HG02884 (cell line): ENCODE measurements at regions not wholly inside any gene's neighbourhood (a gene's known extent, or its start where the extent isn't known, plus 50 kb on each side); places are given as distances from the start of the nearest gene placed in this dataset.
"Not testable (repeated sequence)": the region's sequence is repeated elsewhere in the genome, so short reads cannot be mapped to it uniquely, and the experiment has no call there.

ENCODE experiments used
- ATAC-seq: cut with Tn5 transposase; IDR thresholded peaks from one replicate; pipeline ENCODE4 v1.9.1; 2021; ENCODE audit warnings: mild to moderate bottlenecking, moderate library complexity; ENCODE audit not compliant: unreplicated experiment

DNA sequence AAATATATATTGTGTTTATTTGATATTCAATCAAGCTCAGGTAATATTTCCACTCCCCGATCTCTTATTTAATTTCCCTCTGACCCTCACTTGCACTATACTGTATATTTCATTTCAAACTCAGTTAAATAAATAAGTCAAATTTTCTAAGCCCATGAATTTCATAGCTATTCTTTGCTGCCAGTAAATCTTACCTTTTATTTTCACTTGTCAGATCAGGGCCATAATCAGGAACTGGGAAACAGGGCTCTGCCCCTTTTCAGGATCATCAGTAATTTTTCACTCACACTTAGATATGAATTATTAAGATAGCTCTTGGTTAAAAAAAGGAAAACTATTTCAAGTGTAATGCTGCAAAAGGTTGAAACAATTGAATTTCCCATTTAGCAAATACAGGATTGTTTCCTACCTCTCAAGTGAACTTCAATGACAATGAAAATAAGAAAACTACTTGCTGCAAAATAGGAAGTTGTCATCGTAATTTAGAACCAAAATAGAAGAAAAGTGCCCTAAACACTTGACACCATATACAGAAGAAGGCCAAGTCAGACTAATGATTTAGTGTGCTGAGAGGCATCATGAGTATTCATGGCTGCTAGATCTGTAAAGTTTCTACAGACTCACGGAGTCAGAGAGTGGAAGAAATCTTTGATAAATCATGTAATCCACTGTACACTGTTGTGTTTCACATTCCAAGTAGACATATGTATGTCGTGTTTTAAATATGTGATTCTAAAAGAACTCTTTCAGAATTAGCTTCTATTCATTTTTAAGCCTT, 316.8 kb upstream of the CNTN5 start:
- ATAC-seq, result no peak

DNA sequence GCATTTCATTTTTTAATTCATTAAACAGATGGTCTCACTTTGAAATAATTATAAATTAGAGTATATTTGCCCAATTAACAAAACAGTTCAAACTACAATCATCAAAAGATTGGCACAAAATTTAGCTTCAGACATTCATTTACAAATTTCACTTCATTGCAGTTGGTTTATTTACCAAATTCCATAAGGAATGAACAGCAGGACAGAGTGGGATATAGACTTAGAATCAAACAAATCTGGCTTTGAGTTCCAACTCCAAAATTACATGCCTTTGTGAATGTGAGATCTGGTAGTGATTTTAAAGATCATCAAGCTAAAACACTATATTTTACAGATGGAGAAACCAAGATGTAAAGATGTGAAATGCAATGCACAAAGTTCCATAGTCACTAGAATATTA, 310.7 kb upstream of the CNTN5 start:
- ATAC-seq, result no peak

DNA sequence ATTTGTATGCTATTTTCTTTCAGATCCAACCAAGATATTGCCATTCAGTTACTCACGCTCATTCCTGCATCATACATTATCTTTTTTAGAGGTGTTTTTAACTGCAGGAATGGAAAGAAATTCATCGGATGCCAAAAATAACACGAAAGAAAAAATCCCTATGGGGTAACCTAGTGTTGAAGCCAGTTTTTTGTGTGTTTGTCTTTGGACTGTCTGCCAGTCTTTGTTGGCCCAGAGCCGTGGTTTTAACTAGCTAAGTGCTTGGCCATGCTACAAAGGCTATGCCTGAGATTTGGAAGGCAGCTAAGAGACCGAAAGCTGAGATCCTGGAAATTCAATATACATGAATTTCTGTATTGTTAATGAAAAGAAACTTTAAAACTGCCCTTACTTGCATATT, 309.8 kb upstream of the CNTN5 start:
- ATAC-seq, result no peak

DNA sequence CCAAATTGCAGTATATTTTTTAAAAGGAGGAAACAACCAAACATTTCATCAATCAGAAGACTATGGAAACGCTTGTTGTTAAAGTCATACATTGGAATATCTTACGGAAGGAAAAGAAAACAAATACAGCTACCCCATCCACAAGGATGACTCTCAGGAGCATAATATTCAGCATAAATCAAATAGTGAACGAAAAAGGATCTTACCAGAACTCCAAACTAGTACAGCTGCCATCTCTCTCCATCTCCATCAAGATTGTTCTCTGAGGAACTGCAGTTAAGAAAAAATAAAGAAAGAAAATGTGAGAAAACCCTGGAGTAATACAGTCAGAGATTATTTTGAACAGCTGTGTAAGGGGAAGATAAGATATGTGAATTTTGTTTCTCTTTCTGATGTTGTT, 299.8 kb upstream of the CNTN5 start:
- no peak for ATAC-seq

DNA sequence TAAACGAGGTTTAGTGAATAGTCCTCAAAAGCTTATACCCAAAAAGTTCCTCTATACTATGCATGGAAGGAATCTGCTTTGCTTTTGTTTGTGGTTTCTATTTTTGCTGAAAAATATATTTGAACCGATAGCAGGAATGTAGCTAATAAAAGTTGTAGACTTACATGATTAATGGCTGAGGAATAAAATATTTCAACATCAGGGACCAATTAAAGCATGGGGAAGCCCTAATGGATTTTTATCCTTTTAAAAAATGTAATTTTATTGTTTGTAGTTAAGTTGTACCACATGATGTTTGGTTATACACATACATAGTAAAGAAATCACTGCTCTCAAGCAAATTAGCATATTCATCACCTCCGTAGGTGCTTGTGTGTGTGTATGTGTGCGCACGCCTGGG, 295.3 kb upstream of the CNTN5 start:
- no peak for ATAC-seq

DNA sequence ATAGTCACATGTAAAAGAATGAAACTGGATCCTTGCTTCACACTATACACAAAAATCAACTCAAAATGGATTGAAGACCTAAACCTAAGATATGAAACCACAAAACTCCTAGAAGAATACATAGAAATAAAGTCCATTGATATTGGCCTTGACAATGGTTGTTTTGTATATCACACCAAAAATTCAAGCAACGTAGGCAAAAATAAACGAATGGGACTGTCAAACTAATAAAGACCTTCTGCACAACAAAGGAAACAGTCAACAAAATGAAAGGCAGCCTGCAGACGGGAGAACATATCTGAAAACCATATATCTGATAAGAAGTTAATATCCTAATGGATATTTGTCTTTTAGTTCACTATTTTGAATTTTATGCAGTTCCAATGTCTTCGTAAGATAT, 292.3 kb upstream of the CNTN5 start:
- no peak for ATAC-seq

DNA sequence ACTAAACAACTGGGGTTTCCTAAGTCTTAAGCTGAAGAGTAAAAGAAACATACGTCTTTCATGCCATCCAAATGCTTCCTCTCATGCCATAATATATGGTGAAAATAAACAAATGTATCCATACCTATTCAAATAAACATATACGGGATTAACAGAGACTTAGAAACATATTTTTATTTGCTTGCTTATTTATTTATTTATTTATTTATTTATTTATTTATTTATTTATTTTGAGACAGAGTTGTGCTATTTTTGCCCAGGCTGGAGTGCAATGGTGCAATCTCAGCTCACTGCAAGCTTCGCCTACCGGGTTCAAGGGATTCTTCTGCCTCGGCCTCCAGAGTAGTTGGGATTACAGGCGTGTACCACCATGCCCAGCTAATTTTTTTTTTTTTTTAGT, 291.6 kb upstream of the CNTN5 start:
- ATAC-seq, result no peak

DNA sequence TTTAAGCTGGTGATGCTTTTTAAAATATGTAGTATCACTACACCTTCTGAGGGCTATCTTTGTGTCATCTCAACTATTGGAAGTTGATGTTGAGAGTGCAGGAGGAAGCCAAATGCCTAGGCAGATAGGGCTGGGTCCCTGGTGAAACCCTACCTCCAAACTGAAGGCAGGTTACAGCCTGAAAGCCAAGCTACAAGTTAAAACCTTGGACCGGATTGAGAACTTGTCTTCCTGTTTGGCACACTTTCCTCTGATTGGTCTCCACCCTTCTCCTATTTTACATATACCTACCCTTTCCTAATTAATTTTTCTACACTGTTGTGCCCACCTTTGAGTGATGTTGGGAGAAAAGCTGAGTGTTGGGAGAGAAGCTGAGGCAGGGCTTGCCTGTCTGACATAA, 287.8 kb upstream of the CNTN5 start:
- ATAC-seq, result no peak

DNA sequence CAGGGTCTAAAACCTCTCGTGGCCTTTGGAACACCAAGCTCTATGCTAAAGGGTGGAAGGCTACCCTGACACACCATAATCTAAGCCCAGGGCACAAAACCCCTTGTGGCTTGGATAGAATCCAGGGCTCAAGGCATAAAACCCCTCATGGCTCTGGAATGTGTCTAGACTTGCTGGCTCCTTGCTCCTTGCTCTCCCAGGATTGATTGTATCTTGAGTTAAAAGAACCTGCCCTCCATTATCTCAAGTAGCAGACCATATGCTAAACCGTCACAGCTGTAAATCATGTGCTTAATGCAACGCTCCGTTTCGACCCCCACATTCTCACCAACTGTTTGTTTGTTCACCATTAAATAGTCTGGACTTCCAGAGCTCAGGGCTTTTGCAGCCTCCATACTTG, 287.4 kb upstream of the CNTN5 start:
- not testable (repeated sequence) for ATAC-seq

DNA sequence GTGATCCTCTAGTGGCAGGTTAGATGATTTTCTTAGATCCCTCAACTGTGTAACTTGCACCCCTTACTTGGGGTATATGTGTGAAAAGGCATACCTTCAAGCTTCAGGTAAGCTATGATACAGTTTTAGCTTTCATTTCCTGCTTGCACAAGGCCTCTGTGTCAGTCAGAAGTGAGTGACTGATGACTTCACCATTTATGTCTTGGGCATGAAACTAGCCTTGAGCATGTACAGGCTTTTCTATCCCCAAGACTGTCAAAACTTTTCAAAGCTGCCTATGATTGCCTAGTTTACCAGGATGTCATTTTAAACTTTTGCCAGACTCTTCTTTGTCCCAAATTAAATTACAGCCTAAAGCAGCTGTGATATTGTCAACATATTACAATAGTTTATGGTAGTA, 286.1 kb upstream of the CNTN5 start:
- ATAC-seq, result no peak

DNA sequence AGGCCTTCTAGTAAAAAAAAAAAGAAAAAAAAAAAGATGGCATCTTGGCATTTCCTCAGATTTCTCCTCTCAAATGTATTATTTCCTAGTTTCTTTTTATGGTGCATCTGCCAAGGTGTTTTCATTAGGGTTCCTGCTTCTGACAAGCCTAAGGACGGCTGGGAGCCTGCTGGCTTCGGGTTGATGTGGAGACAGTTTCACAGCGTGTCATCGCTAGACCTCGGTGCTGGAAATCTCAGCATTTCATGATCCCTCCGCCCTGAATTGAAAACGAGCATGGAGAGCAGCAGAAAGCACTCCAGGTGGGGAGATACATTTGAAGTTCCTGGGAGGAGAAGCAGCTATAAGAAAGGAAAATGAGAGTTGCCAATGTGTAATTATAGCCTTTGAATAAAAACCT, 283.9 kb upstream of the CNTN5 start:
- ATAC-seq, result no peak

DNA sequence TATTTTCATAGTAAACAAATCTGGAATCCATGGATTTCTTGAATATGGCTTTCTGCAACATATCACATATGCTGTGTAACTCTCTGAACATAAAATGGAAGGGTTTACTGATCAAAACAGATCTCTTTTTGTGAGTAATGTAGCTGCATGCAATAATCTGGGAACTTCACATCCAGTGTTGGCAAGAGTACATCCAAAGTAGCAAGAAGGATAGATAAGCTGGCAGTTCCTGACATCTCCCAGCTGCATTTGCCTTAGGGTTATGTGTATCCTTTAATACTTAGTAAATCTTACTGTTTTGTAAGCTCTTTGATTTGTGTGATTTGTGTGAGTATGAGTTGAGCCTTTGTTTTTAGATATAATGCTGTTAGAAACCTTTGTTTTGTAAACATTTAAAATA, 280.4 kb upstream of the CNTN5 start:
- ATAC-seq, result no peak

DNA sequence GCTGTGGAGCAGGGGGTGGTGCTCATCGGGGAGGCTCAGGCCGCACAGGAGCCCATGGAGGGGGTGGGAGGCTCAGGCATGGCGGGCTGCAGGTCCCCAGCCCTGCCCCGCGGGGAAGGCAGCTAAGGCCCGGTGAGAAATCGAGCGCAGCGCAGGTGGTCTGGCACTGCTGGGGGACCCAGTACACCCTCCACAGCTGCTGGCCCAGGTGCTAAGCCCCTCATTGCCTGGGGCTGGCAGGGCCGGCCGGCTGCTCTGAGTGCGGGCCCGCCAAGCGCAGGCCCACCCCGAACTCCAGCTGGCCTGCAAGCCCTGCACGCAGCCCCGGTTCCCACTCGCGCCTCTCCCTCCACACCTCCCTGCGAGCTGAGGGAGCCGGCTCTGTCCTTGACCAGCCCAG, 257.3 kb upstream of the CNTN5 start:
- not testable (repeated sequence) for ATAC-seq

DNA sequence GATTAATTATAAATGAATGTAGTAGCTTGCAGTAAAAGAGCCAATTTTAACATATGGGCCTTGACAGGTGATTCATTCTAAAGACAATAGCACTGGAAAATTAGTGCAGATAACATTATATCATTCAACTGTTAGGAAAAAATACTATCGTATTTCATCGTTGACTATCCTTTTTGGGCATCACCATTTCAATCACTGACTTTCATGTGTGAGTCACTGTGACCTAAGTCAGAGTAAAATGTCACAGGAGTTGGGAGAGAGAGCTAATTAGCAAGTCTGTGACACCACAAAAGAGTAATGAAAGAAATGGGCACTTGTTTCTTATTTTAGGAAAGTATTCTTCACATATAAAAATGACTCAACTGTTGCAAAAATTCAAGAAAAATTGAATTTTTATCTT, 253.8 kb upstream of the CNTN5 start:
- ATAC-seq, result no peak

DNA sequence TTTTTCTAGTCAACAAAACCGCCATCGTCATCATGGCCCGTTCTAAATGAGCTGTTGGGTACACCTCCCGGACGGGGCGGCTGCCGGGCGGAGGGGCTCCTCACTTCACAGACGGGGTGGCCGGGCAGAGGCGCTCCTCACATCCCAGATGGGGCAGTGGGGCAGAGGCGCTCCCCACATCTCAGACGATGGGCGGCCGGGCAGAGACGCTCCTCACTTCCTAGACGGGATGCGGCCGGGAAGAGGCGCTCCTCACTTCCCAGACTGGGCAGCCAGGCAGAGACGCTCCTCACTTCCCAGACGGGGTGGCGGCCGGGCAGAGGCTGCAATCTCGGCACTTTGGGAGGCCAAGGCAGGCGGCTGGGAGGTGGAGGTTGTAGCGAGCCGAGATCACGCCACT, 250.7 kb upstream of the CNTN5 start:
- not testable (repeated sequence) for ATAC-seq

DNA sequence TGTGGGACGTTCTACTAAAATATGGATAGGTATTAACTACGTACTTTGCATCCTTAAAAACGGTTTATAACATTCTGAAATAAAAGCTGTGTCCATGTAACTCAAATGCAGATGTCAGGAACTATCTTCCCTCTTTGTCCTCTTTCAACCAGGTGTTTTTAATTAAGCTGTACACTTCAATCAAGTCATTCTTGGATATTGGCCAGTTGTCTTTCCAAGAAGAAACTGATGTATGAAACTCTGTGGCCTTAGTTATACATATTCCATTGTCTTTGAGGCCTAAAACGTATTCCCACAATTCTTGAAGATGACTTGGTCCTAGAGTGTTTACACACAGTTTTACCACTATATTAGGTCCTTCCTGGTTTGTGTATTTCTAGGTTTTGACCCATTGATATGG, 249.0 kb upstream of the CNTN5 start:
- ATAC-seq, result no peak

DNA sequence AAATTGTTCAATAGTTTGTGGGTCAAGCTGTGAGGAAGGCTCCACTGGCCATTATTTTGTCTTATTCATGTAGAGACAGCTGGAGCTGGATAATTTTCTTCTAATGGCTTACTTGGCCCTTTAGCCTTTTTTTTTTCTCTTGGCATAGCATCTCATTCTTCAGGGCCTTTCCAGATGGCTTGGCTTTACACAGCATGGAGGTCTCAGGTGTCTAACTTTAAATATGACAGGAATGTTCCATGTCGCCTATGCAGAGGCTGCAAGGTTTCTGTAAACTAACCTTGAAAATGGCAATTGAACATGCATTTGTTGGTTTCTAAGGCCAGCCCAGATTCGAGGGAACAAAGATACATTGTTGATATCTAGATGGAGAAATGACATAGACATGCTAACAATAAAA, 247.9 kb upstream of the CNTN5 start:
- ATAC-seq, result no peak

DNA sequence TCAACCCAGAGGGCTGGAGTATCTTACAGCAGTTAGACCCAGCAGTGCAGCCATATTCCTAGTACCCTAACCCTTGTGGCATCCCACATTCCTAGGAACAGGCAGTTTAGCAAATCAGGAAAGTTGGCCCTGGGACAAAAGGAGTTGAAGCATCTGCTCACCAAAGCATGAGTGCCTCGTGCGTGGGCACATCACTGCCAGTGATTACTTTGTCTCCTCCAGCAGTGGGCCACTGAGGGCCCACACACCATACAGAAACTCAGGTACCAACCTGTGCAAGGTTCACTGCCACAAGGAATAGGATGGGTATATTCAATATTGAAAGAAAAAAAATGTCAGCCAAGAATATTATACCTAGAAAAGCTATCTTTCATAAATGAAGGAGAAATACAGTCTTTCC, 227.5 kb upstream of the CNTN5 start:
- no peak for ATAC-seq

DNA sequence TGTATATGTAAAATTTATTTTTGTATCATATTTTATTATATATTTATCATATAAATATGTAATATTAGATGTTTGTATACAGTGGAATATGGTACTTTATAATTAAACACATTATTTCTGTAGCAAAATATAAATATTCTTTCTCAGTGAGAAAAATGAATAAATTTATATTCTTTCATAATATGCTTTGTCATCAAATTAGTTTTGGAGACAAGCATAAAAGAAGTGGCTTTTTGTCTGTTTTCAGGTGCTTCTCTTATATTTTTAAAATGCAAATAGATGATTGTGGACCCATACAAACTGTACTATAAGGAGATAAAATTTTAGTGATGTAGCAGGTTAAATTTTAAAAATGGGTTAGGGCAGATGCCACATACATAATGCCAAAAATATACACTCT, 222.4 kb upstream of the CNTN5 start:
- ATAC-seq, result no peak

DNA sequence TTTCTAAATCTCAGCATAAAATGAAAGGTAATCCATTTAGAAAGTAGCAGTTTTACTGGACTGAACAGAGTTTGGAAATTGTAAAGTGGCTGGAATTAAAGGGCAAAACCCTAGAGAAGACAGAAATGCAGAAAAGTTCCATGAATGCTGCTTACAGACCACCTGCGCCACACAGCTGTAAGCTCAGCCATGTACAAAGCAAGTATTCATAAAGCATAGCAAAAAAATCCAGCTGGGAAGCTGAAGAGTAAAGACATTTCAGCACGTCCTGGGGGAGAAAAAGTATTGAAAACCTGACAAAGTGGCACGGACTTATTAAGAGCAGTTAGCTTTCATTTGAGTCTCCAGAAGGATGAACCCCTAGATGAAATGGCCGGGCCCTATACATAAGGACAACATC, 220.1 kb upstream of the CNTN5 start:
- no peak for ATAC-seq

DNA sequence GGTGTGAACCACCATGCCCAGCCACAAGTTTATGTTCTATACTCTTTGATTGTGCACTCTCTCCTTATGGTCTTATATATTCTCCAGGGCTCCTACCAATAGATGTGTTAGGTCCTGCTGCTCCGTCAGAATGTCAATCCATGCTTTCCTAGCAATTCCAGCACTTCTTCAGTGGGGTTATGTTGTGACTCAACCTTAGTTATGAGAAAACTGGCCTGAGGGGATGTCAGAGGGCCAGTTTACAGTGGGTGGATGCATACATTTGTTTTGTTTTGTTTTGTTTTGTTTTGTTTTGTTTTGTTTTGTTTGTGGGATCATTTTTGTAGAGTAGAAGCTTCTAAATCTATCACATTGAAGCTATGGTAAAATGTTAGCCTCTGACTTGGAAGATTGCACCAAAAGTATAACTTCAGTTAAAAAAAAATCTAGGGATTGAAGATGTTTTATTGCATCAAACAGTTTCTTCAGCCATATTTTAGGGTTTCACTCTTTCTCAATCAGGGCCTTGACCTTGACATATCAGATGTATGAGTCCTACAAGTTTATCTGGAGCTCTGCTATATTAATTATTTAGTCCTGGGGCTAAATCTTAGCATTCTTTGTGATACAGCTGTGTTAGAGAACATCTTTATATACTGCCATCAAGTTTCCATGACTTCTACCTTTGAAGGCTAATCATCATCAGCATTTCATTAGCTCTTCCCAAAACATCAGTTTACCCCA, 191.6 kb upstream of the CNTN5 start:
- ATAC-seq, result no peak

DNA sequence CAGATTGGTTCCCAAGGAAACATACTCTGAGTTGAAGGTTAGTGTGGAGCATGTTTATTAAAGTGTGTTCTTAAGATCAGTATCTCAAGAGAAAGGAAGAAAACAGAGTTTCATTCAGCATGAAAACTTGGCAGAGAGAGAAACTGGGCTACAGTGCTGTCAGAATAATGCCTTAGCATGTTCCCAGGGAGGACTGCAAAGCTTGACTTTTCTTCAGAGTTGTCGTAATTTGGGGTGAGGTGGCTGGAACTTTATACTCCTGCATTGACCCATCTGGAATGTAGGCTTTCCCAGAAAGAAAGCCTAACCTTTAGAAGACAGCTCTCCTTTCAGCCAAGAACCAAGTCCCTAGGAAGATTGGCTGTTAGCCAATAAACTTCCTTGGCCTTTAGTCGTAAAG, 190.8 kb upstream of the CNTN5 start:
- ATAC-seq, result no peak

DNA sequence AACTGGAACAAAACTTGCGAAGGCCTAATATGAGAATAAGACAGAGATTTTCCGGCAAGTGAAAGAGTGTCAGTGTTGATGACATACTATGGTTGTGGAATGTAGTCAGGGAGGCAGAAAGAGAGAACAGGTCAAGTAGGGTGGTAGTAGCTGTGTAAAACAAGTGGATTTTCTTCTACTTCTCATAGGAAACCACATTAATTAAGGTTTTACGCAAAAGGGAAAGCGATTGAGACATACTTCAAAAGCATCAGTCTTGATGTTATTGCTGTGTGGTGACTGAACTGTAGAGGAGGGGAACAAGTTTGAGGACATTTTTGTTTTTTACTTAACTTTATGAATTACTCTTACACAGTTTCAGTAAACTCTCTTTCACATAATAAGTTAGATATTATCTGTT, 186.0 kb upstream of the CNTN5 start:
- no peak for ATAC-seq
